ENCODE measurements at regions not wholly inside any gene's neighbourhood (a gene's known extent, or its start where the extent isn't known, plus 50 kb on each side); places are given as distances from the start of the nearest gene placed in this dataset.
"Not testable (repeated sequence)": the region's sequence is repeated elsewhere in the genome, so short reads cannot be mapped to it uniquely, and the experiment has no call there.

DNA sequence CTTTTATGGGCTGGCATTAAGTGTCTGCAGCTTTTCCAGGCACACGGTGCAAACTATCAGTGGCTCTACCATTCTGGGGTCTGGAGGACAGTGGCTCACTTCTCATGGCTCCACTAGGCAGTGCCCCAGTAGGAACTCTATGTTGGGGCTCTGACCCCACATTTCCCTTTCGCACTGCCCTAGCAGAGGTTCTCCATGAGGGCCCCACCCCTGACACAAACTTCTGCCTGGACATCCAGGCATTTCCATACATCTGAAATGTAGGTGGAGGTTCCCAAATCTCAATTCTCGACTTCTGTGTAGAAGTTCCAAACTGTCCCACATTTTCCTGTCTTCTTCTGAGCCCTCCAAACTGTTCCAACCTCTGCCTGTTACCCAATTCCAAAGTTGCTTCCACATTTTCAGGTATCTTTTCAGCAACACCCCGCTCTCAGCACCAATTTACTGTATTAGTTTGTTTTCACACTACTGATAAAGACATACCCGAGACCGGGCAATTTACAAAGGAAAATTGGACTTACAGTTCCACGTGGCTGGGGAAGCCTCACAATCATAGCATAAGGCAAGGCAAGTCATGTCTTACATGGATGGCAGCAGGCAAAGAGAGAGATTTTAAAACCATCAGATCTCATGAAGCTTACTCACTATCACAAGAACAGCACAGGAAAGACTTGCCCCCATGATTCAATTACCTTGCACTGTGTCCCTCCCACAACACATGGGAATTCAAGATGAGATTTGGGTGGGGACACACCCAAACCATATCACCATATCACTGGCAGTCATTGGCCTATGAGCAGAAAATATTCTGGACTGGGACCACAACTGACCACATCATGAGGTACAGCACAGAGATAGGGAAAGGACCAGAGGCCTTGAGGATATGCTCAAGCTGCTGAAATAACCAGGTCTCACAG is 136.8 kb downstream of the TMEM30B start:
- TF ChIP-seq, protein P1, sequence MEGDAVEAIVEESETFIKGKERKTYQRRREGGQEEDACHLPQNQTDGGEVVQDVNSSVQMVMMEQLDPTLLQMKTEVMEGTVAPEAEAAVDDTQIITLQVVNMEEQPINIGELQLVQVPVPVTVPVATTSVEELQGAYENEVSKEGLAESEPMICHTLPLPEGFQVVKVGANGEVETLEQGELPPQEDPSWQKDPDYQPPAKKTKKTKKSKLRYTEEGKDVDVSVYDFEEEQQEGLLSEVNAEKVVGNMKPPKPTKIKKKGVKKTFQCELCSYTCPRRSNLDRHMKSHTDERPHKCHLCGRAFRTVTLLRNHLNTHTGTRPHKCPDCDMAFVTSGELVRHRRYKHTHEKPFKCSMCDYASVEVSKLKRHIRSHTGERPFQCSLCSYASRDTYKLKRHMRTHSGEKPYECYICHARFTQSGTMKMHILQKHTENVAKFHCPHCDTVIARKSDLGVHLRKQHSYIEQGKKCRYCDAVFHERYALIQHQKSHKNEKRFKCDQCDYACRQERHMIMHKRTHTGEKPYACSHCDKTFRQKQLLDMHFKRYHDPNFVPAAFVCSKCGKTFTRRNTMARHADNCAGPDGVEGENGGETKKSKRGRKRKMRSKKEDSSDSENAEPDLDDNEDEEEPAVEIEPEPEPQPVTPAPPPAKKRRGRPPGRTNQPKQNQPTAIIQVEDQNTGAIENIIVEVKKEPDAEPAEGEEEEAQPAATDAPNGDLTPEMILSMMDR (IDR thresholded peaks at IDR 0.05) = not testable (repeated sequence)
- TF ChIP-seq POLR2A (IDR thresholded peaks at IDR 0.05) = not testable (repeated sequence)
